Mesothelial cell of epicardium (in vitro differentiated cells): ENCODE measurements at regions not wholly inside any gene's neighbourhood (a gene's known extent, or its start where the extent isn't known, plus 50 kb on each side); places are given as distances from the start of the nearest gene placed in this dataset.

Experiments used
- DNase-seq, 2 experiments: peaks; one replicate each; pipeline ENCODE4 v3.0.0; 2021; ENCODE audit warnings: low spot score in 2 of 2; ENCODE audit not compliant: unreplicated experiment in 2 of 2
- H3K27ac Mint-ChIP-seq: 2 replicates; pipeline ENCODE4 v1.8.0; 2021; ENCODE audit warnings: mixed read lengths
- H3K27me3 Mint-ChIP-seq: 2 replicates; pipeline ENCODE4 v1.8.0; 2021; ENCODE audit warnings: low read depth, mixed read lengths
- H3K36me3 Mint-ChIP-seq: 2 replicates; pipeline ENCODE4 v1.8.0; 2021; ENCODE audit warnings: mixed read lengths
- H3K4me1 Mint-ChIP-seq: 2 replicates; pipeline ENCODE4 v1.8.0; 2021; ENCODE audit warnings: mixed read lengths
- H3K4me3 Mint-ChIP-seq: 2 replicates; pipeline ENCODE4 v1.8.0; 2021; ENCODE audit warnings: mild to moderate bottlenecking, moderate library complexity, mixed read lengths
- H3K9me3 Mint-ChIP-seq: 2 replicates; pipeline ENCODE4 v1.8.0; 2021; ENCODE audit warnings: mixed read lengths
- TF ChIP-seq, protein P1 (sequence below): fragments of 200-600 bp; sonication (generic); IDR thresholded peaks from one replicate; pipeline ENCODE4 v1.5.0; 2021; ENCODE audit warnings: antibody characterized with exemption; ENCODE audit not compliant: unreplicated experiment

DNA sequence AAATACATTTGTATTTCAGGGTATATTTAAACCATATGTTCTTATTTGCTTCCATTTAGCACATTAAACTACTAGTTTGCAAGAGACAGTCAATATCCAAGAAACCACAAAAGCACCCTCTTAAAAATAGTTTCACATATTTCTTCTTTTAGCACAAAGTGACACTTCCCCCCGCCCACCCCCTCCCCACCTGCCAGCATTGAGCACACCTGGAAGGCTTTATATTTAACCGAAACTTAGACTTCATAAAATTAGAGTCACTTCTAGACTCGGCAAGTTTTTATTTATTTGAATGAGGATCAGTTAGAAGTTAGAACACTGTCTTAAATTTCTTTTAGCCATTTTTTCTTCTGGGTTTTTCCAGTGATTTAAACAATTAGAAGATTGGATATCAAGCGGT lies 355.9 kb upstream of the FIGN start:
- no peaks in the 10 kb centered on the region for H3K27me3 Mint-ChIP-seq
- H3K9me3 Mint-ChIP-seq, result peaks cover 23% of the 10 kb centered on the region
- no peak overlapping the region for H3K27ac Mint-ChIP-seq
- no peaks in the 10 kb centered on the region for H3K4me1 Mint-ChIP-seq
- no peaks in the 10 kb centered on the region for H3K36me3 Mint-ChIP-seq
- TF ChIP-seq, protein P1, sequence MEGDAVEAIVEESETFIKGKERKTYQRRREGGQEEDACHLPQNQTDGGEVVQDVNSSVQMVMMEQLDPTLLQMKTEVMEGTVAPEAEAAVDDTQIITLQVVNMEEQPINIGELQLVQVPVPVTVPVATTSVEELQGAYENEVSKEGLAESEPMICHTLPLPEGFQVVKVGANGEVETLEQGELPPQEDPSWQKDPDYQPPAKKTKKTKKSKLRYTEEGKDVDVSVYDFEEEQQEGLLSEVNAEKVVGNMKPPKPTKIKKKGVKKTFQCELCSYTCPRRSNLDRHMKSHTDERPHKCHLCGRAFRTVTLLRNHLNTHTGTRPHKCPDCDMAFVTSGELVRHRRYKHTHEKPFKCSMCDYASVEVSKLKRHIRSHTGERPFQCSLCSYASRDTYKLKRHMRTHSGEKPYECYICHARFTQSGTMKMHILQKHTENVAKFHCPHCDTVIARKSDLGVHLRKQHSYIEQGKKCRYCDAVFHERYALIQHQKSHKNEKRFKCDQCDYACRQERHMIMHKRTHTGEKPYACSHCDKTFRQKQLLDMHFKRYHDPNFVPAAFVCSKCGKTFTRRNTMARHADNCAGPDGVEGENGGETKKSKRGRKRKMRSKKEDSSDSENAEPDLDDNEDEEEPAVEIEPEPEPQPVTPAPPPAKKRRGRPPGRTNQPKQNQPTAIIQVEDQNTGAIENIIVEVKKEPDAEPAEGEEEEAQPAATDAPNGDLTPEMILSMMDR, result no peak
- H3K4me3 Mint-ChIP-seq, result no peak overlapping the region
- no peak for DNase-seq

DNA sequence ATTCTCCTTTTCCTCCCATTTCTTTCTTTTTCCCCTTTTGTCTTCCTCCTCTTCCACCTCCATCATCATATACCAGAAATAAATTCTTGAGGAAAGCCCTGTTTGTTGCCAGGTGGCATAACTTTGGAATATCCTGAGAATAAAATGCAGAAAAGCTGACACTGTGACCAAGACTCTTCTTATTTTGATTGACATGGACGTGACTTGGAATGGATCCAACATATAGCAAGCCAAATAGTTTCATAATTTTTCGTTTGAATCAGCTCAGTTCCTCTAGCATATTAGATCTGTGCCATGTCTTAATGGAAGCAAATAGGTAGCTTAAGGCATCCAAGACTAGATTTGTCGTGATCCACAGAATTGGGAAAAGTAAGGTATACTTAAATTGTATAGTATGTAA lies 354.7 kb upstream of the FIGN start:
- Mint-ChIP-seq H3K4me3 (no peak overlapping the region), H3K27ac (no peak overlapping the region), H3K27me3 (no peaks in the 10 kb centered on the region), H3K4me1 (no peaks in the 10 kb centered on the region), H3K9me3 (peaks cover 19% of the 10 kb centered on the region), H3K36me3 (no peaks in the 10 kb centered on the region)
- no peak for DNase-seq
- TF ChIP-seq, protein P1, result no peak

DNA sequence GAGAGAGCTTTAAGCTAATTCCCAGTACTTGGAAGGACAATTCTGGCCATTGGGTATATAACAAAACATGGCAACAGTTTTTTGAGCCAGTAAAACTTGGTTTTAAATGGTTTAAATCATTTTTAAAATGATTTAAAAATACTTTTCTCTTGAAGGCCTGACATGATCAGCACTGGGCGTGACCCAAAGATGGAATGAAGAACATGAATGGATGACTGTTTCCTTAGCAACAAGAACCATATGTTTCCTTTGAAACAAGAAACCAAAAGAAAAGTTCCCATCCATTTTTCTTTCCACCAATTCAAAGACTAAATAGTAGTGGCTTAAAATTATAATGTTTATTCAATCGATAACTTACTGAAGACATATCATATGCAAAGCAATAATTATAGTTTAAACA lies 348.3 kb upstream of the FIGN start:
- peaks cover 10% of the 10 kb centered on the region for H3K9me3 Mint-ChIP-seq
- no peak overlapping the region for H3K27ac Mint-ChIP-seq
- H3K36me3 Mint-ChIP-seq, result no peaks in the 10 kb centered on the region
- TF ChIP-seq, protein P1, result no peak
- H3K4me1 Mint-ChIP-seq, result no peaks in the 10 kb centered on the region
- no peak overlapping the region for H3K4me3 Mint-ChIP-seq
- no peak for DNase-seq
- no peaks in the 10 kb centered on the region for H3K27me3 Mint-ChIP-seq

DNA sequence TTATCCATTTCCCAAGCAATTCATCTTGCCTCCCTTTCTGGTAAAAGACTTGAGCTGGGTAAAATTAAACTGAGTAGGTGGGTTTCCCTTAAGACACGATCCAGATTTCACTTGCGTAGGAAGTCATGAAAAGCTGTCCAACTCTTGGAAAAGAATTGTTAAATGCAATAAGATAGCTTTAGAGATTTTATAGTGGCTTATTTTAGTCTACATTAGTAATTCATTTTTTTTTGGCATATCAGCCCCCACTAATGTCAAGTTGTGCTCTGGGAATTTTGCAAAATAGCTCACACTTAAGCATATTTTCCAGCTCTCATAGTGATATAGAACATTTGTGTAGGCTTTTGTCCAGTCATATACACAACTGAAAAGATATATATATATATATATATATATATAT lies 344.7 kb upstream of the FIGN start:
- H3K4me3 Mint-ChIP-seq, result no peak overlapping the region
- TF ChIP-seq, protein P1, result no peak
- H3K27me3 Mint-ChIP-seq, result no peaks in the 10 kb centered on the region
- no peaks in the 10 kb centered on the region for H3K36me3 Mint-ChIP-seq
- no peak overlapping the region for H3K27ac Mint-ChIP-seq
- DNase-seq, result no peak
- peaks cover 4% of the 10 kb centered on the region for H3K4me1 Mint-ChIP-seq
- H3K9me3 Mint-ChIP-seq, result peaks cover 9% of the 10 kb centered on the region

DNA sequence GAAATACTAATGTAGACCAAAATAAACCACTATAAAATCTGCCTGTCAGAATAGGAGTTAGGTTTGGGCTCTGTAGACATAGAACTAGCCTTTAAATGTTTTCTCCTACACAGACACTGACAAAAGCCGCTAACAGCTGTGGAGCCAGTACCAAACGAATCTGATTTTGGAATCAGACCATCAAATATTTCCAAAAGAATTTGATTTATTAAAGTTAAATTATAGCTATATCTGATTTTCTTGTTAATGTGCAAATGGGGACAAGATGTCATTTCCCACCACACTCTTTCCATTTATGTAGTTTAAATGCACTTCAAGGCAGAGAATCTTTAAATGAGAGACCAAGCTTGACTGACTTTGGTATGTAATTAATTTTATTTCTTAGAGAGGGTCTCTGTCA lies 343.4 kb upstream of the FIGN start:
- peaks cover 4% of the 10 kb centered on the region for H3K4me1 Mint-ChIP-seq
- H3K27ac Mint-ChIP-seq, result no peak overlapping the region
- H3K27me3 Mint-ChIP-seq, result no peaks in the 10 kb centered on the region
- no peak for DNase-seq
- peaks cover 11% of the 10 kb centered on the region for H3K9me3 Mint-ChIP-seq
- H3K4me3 Mint-ChIP-seq, result no peak overlapping the region
- H3K36me3 Mint-ChIP-seq, result no peaks in the 10 kb centered on the region
- TF ChIP-seq, protein P1, result no peak

DNA sequence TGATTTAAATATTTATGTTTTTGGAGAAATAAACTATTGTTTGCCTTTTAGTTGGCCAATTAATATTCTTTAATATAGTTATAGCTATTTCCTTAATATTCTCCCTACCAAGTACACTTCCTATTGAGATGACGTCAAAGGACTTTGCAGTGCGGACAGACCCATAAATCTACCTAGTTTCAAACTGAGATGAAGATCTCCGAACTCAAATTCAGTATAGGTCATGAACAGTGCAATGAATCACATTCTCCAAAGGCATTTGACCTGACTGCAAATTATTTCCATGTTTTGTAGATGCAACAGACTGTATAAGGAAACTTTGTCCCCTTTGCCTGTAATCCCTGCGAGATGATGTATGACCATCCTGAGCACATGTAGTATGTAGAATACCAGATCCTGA lies 342.6 kb upstream of the FIGN start:
- peaks cover 11% of the 10 kb centered on the region for H3K9me3 Mint-ChIP-seq
- no peaks in the 10 kb centered on the region for H3K36me3 Mint-ChIP-seq
- no peak for DNase-seq
- no peaks in the 10 kb centered on the region for H3K27me3 Mint-ChIP-seq
- H3K4me3 Mint-ChIP-seq, result no peak overlapping the region
- H3K4me1 Mint-ChIP-seq, result peaks cover 7% of the 10 kb centered on the region
- TF ChIP-seq, protein P1, result no peak
- H3K27ac Mint-ChIP-seq, result no peak overlapping the region
